Choroid plexus epithelial cell (primary cell): ENCODE measurements at regions not wholly inside any gene's neighbourhood (a gene's known extent, or its start where the extent isn't known, plus 50 kb on each side); places are given as distances from the start of the nearest gene placed in this dataset.

ENCODE experiments used
- DNase-seq: peaks from one replicate; pipeline ENCODE4 v3.0.0-alpha.2; 2010; ENCODE audit warnings: low read depth
- H3K4me3 ChIP-seq: 2 replicates; pipeline ENCODE4 v1.5.1; 2011; ENCODE audit warnings: low read depth, mild to moderate bottlenecking, control low read depth, low read length, moderate library complexity
- CTCF ChIP-seq: conservative IDR thresholded peaks from 2 replicates; pipeline ENCODE4 v1.5.1; 2011; ENCODE audit warnings: low read depth, mild to moderate bottlenecking, control low read depth, inconsistent platforms, low read length, moderate library complexity

- no peak for DNase-seq
- no peak for TF ChIP-seq CTCF
- no peak overlapping the region for H3K4me3 ChIP-seq
Observed at GRCh38 chr18:30568333-30568732, 474.2 kb downstream of the DSC3 start.

- no peak for DNase-seq
Observed at GRCh38 chr18:30566877-30567276, 475.7 kb downstream of the DSC3 start.

GRCh38 chr18:30562231-30562630 lies 480.3 kb downstream of the DSC3 start:
- no peak for TF ChIP-seq CTCF
- no peak for DNase-seq
- H3K4me3 ChIP-seq, result no peak overlapping the region

More at GRCh38 chr18:30566877-30567276, 475.7 kb downstream of the DSC3 start:
- no peak for TF ChIP-seq CTCF
- H3K4me3 ChIP-seq, result no peak overlapping the region

GRCh38 chr18:30556112-30556511 lies 486.4 kb downstream of the DSC3 start:
- no peak overlapping the region for H3K4me3 ChIP-seq
- no peak for TF ChIP-seq CTCF
- no peak for DNase-seq

- H3K4me3 ChIP-seq, result no peak overlapping the region
- no peak for DNase-seq
- no peak for TF ChIP-seq CTCF
Observed at GRCh38 chr18:30545393-30545792, 497.1 kb downstream of the DSC3 start.

GRCh38 chr18:30544141-30544540 lies 498.4 kb downstream of the DSC3 start:
- no peak for TF ChIP-seq CTCF
- no peak for DNase-seq
- H3K4me3 ChIP-seq, result no peak overlapping the region

GRCh38 chr18:30533716-30534115 lies 508.8 kb downstream of the DSC3 start:
- no peak for TF ChIP-seq CTCF
- H3K4me3 ChIP-seq, result no peak overlapping the region
- no peak for DNase-seq
